Vagina (tissue), 2 donors: ENCODE measurements at regions not wholly inside any gene's neighbourhood (a gene's known extent, or its start where the extent isn't known, plus 50 kb on each side); places are given as distances from the start of the nearest gene placed in this dataset.

Experiments
- DNase-seq, 2 donors: peaks; one replicate each; pipeline ENCODE4 v3.0.0-alpha.2; 2017; ENCODE audit errors: extremely low spot score in 2 of 2
- H3K27ac ChIP-seq: fragments of 200-600 bp; sonication (generic); one replicate; pipeline ENCODE4 v1.5.1; 2019
- H3K27me3 ChIP-seq: fragments of 200-600 bp; sonication (generic); one replicate; pipeline ENCODE4 v1.5.1; 2019
- H3K36me3 ChIP-seq, 2 donors: fragments of 200-600 bp; sonication (generic); one replicate each; pipeline ENCODE4 v1.5.1; 2017 to 2019
- H3K4me1 ChIP-seq: fragments of 200-600 bp; sonication (generic); one replicate; pipeline ENCODE4 v1.5.1; 2019
- H3K4me3 ChIP-seq, 2 donors: fragments of 200-600 bp; sonication (generic); 1 replicate in 1 of 2; 2 replicates in 1 of 2; pipeline ENCODE4 v1.5.1; 2016 to 2019
- H3K9me3 ChIP-seq: fragments of 200-600 bp; sonication (generic); one replicate; pipeline ENCODE4 v1.5.1; 2019
- POLR2A ChIP-seq, 2 donors: fragments of 450-650 bp; IDR thresholded peaks; one replicate each; pipeline ENCODE4 v1.6.1; 2017; ENCODE audit warnings: antibody characterized with exemption in 2 of 2, mild to moderate bottlenecking in 2 of 2, moderate library complexity in 2 of 2
- POLR2AphosphoS5 ChIP-seq, 2 donors: sonication (generic); formaldehyde crosslinking; IDR thresholded peaks; one replicate each; pipeline ENCODE4 v1.9.0; 2017; ENCODE audit warnings: antibody characterized with exemption in 2 of 2, mild to moderate bottlenecking in 2 of 2, low read depth in 1 of 2; ENCODE audit not compliant: insufficient read depth in 1 of 2
- intact Hi-C: fragments of 100-400 bp; cut with DNase I; formaldehyde crosslinking; loops from one replicate; pipeline ENCODE4 v1.15.1; 2023
- TF ChIP-seq, protein P1 (sequence below), 3 experiments: fragments of 450-650 bp in 2 of 3; fragments of 200-600 bp in 1 of 3; sonication (generic) in 1 of 3; IDR thresholded peaks; one replicate each; pipeline ENCODE4 v1.5.1; 2017 to 2019; ENCODE audit warnings: antibody characterized with exemption in 3 of 3, mild to moderate bottlenecking in 2 of 3, moderate library complexity in 2 of 3

DNA sequence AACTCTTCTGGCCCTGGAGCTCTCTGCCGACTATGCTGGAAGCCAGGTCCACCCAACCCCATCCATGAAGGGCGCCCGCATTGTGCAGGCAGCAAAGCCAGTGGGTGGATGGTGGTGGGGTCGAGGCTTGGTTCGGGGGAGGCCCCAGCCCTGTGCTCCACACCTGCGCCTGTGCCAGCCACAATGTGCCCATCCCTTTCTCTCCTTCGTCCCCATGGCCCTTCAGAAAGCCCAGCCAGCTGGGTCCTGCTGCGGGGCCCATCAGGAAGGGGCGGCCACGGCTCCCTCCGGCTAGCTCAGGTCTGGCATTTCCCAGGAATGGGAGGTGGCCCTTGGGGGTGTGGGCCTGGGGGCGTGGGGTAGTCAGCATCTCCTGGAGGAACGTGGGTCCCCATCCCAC lies 91.6 kb downstream of the HMX1 start:
- H3K27ac ChIP-seq: no peak overlapping the region
- TF ChIP-seq, protein P1, sequence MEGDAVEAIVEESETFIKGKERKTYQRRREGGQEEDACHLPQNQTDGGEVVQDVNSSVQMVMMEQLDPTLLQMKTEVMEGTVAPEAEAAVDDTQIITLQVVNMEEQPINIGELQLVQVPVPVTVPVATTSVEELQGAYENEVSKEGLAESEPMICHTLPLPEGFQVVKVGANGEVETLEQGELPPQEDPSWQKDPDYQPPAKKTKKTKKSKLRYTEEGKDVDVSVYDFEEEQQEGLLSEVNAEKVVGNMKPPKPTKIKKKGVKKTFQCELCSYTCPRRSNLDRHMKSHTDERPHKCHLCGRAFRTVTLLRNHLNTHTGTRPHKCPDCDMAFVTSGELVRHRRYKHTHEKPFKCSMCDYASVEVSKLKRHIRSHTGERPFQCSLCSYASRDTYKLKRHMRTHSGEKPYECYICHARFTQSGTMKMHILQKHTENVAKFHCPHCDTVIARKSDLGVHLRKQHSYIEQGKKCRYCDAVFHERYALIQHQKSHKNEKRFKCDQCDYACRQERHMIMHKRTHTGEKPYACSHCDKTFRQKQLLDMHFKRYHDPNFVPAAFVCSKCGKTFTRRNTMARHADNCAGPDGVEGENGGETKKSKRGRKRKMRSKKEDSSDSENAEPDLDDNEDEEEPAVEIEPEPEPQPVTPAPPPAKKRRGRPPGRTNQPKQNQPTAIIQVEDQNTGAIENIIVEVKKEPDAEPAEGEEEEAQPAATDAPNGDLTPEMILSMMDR (IDR thresholded peaks at IDR 0.05): no peak
- TF ChIP-seq POLR2AphosphoS5 (IDR thresholded peaks at IDR 0.05; ENCODE audit: insufficient read depth in 1 of 2, low read depth in 1 of 2) (no peak), POLR2A (IDR thresholded peaks at IDR 0.05) (no peak)
- H3K4me3 ChIP-seq: no peak overlapping the region
- intact Hi-C loops: no loop called here
- no peaks in the 10 kb centered on the region for H3K36me3 ChIP-seq
- H3K9me3 ChIP-seq: no peaks in the 10 kb centered on the region
- H3K27me3 ChIP-seq: no peaks in the 10 kb centered on the region
- no peaks in the 10 kb centered on the region for H3K4me1 ChIP-seq
- DNase-seq: no peak

DNA sequence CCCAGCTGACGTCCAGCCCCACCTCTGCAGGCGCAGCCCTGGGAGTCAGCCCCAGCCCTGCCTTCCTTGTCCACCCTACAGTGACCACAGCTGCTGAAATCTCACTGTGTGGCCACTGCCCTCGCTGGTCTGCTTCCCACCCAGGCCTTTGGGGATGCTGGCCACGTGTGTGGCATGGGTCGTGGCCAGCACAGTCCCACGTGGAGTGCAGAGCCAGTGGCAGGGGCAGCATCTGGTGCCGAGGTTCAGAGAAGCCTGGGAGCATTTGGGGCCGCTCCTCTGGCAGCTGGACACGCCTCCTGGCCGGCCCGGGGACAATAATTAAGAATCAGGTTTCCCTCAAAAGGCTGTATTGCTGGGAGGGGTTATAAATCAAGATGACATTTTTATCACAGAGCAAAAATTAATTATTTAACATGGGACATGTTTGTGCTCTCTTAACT lies 92.1 kb downstream of the HMX1 start:
- H3K36me3 ChIP-seq: no peaks in the 10 kb centered on the region
- H3K27me3 ChIP-seq: no peaks in the 10 kb centered on the region
- H3K4me3 ChIP-seq: no peak overlapping the region
- H3K27ac ChIP-seq: no peak overlapping the region
- no peaks in the 10 kb centered on the region for H3K9me3 ChIP-seq
- intact Hi-C loops: no loop called here
- TF ChIP-seq, protein P1 (IDR thresholded peaks at IDR 0.05): no peak
- TF ChIP-seq POLR2A (IDR thresholded peaks at IDR 0.05) (no peak), POLR2AphosphoS5 (IDR thresholded peaks at IDR 0.05; ENCODE audit: insufficient read depth in 1 of 2, low read depth in 1 of 2) (no peak)
- no peaks in the 10 kb centered on the region for H3K4me1 ChIP-seq
- no peak for DNase-seq

DNA sequence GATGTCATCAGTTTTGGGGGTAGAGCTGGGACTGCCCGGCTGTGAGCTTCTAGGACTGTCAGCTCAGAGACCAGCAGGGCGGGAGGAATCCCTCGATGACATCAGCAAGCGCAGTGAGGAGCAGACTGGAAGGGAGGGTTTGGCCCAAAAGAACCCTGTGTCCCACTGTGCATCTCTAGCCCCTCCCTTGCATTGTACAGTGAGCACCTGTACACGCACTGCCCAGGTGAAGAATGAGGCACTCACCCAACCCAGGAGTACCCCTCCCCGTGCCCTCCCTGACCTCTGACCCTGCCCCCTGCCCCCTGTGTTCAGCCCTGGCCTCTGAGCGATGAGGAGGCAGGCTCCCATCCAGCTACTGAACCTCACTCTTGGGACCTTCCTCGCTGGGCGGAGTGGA lies 92.9 kb downstream of the HMX1 start:
- intact Hi-C loops: no loop called here
- no peak for DNase-seq
- H3K4me1 ChIP-seq: no peaks in the 10 kb centered on the region
- no peaks in the 10 kb centered on the region for H3K27me3 ChIP-seq
- H3K4me3 ChIP-seq: no peak overlapping the region
- H3K9me3 ChIP-seq: no peaks in the 10 kb centered on the region
- TF ChIP-seq POLR2AphosphoS5 (IDR thresholded peaks at IDR 0.05; ENCODE audit: insufficient read depth in 1 of 2, low read depth in 1 of 2) (no peak), POLR2A (IDR thresholded peaks at IDR 0.05) (no peak)
- TF ChIP-seq, protein P1 (IDR thresholded peaks at IDR 0.05): no peak
- no peaks in the 10 kb centered on the region for H3K36me3 ChIP-seq
- H3K27ac ChIP-seq: no peak overlapping the region

DNA sequence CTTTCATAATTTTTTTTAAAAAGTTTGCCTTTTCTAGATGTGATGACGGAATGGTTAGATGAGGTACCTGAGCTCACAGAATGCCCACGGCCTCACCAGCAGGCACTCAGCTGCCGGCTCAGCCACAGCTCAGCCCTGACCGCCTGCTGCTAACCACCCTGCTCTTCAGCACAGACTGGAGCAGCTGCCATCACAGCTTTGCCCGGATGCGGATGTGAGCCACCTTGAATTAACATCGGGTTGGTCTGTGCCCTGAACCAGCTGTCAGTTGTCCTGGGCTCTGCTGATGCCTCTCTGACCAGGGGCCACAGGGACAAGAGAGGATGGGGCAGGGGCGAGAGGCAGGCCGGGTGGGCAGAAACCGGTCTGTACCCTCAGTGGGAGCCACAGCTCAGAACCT lies 93.3 kb downstream of the HMX1 start:
- no peak overlapping the region for H3K4me3 ChIP-seq
- DNase-seq: no peak
- no peaks in the 10 kb centered on the region for H3K36me3 ChIP-seq
- H3K27ac ChIP-seq: no peak overlapping the region
- no peaks in the 10 kb centered on the region for H3K4me1 ChIP-seq
- H3K9me3 ChIP-seq: no peaks in the 10 kb centered on the region
- H3K27me3 ChIP-seq: no peaks in the 10 kb centered on the region
- intact Hi-C loops: no loop called here
- TF ChIP-seq POLR2AphosphoS5 (IDR thresholded peaks at IDR 0.05; ENCODE audit: insufficient read depth in 1 of 2, low read depth in 1 of 2): no peak
- TF ChIP-seq, protein P1 (IDR thresholded peaks at IDR 0.05): no peak
- TF ChIP-seq POLR2A (IDR thresholded peaks at IDR 0.05): no peak

DNA sequence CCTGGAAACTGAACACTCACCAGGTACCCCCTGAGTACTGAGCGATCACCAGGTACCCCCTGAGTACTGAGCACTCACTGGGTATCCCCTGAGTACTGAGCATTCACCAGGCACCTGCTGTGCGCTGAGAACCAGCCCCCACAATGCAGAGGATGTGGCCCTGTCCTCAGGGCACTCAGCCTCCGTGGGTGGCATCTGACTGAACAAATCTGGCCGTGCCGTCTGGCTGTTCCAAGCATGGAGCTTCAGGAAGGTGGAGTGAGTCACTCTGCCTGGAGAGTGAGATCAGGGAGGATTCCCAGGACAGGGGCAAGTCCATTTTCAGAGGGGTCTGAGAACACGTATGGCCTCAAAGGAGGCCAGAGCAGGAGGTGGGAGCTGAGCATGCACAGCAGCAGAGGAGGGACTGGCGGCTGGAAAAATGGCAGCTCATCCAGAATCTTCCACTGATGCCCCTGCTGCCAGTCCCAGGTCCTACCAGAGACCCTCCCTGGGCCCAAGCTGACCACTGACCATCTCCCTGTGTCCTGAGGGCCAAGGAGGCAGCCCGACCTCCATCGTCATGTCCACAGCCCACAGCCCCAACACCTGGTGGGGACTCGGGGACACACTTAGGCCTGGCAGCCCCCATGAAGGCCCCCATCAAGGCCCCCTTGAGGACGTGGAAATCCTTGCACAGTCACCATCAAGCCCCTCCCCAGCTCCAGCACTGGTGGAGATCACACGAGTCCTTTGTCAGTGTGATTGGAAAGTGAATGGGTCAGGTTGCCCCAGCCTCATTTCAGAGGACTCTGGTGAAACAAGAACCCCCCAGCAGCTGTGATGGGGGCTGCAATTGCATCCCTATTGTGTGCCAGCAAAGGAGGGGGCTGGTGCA lies 94.1 kb downstream of the HMX1 start:
- Histone ChIP-seq H3K27ac (no peak overlapping the region), H3K27me3 (no peaks in the 10 kb centered on the region), H3K36me3 (no peaks in the 10 kb centered on the region), H3K4me1 (no peaks in the 10 kb centered on the region), H3K9me3 (no peaks in the 10 kb centered on the region), H3K4me3 (no peak overlapping the region)
- DNase-seq: no peak
- intact Hi-C loops: no loop called here
- TF ChIP-seq, protein P1 (IDR thresholded peaks at IDR 0.05): no peak
- no peak for TF ChIP-seq POLR2A (IDR thresholded peaks at IDR 0.05)
- TF ChIP-seq POLR2AphosphoS5 (IDR thresholded peaks at IDR 0.05; ENCODE audit: insufficient read depth in 1 of 2, low read depth in 1 of 2): no peak
